ENCODE measurements at regions not wholly inside any gene's neighbourhood (a gene's known extent, or its start where the extent isn't known, plus 50 kb on each side); places are given as distances from the start of the nearest gene placed in this dataset.
"Not testable (repeated sequence)": the region's sequence is repeated elsewhere in the genome, so short reads cannot be mapped to it uniquely, and the experiment has no call there.

DNA sequence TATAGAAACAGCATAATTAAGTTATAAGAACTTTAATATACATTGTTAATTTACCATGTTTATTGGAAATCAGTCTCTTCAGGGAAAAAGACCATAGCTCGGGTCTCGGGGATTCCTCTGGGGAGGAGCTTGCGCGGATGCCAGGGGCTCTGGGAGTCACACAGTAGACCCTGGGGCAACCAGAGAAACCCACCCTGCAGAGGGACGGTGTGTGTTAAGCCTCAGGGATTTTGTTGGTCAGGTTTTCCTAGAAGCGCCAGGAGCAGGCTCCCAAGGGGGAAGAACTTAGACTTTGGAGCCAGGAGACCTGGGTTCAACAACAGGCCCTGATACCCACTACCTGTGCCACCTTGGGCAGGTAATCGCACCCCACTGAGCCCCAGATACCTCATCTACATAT lies 297.9 kb downstream of the MED10 start:
- Histone ChIP-seq H3K9me3 (ENCODE audit: low read depth) (no peaks in the 10 kb centered on the region), H3F3A (ENCODE audit: insufficient read depth) (no peaks in the 10 kb centered on the region), H3K4me1 (ENCODE audit: insufficient read depth) (no peaks in the 10 kb centered on the region), H4K20me1 (ENCODE audit: insufficient read depth) (no peaks in the 10 kb centered on the region), H3K4me2 (ENCODE audit: unreplicated experiment) (no peak overlapping the region), H3K9me2 (ENCODE audit: insufficient read depth) (no peaks in the 10 kb centered on the region), H3K36me3 (ENCODE audit: low read depth) (no peaks in the 10 kb centered on the region), H3K79me2 (ENCODE audit: insufficient read depth) (no peaks in the 10 kb centered on the region), H3K9ac (no peak overlapping the region), H3K4me3 (no peak overlapping the region), H3K27me3 (replicated peaks; ENCODE audit: insufficient read depth) (no peaks in the 10 kb centered on the region), H2AFZ (no peak overlapping the region), H3K27ac (no peak overlapping the region)
- 45 to 46% methylated on average over 7 of the region's 7 CpGs for WGBS, 2 experiments (ENCODE audit: low coverage in 1 of 2, low lambda C conversion rate in 2 of 2, missing lambda C conversion rate in 2 of 2)
- no peak for DNase-seq
- in situ Hi-C loops (cut with MboI): no loop called here
- no peak for TF ChIP-seq EZH2phosphoT487 (IDR thresholded peaks at IDR 0.05; ENCODE audit: insufficient read depth, low read depth)
- TF ChIP-seq EZH2 (IDR thresholded peaks at IDR 0.05; ENCODE audit: insufficient read depth, poor library complexity, severe bottlenecking): no peak

DNA sequence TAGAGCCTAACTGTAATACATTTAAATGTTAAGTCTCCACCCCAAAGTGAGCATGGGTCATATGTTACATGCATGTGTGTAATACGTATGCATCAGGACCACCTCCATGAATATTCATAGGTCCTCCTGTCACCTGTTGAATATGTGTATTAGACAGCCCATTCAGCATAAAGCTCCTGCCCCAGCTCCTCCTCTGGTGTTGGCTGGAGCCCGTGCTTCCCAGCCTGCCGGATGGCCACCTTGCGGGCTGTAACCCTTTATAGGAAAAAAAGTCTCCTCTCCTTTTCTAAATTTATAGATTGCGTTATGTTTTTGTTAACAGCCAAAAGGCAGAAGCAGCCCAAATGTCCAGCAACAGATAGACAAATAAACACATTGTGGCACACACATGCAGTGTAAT lies 299.5 kb downstream of the MED10 start:
- Histone ChIP-seq H3K4me2 (ENCODE audit: unreplicated experiment) (no peak overlapping the region), H3K27me3 (replicated peaks; ENCODE audit: insufficient read depth) (no peaks in the 10 kb centered on the region), H3K79me2 (ENCODE audit: insufficient read depth) (no peaks in the 10 kb centered on the region), H3K4me1 (ENCODE audit: insufficient read depth) (no peaks in the 10 kb centered on the region), H2AFZ (no peak overlapping the region), H3K4me3 (no peak overlapping the region), H3F3A (ENCODE audit: insufficient read depth) (no peaks in the 10 kb centered on the region), H3K9me2 (ENCODE audit: insufficient read depth) (no peaks in the 10 kb centered on the region), H4K20me1 (ENCODE audit: insufficient read depth) (no peaks in the 10 kb centered on the region), H3K9ac (no peak overlapping the region), H3K27ac (no peak overlapping the region), H3K36me3 (ENCODE audit: low read depth) (no peaks in the 10 kb centered on the region), H3K9me3 (ENCODE audit: low read depth) (no peaks in the 10 kb centered on the region)
- in situ Hi-C loops (cut with MboI): no loop called here
- DNase-seq: no peak
- WGBS, 2 experiments (ENCODE audit: low coverage in 1 of 2, low lambda C conversion rate in 2 of 2, missing lambda C conversion rate in 2 of 2): 8 to 21% methylated on average over 5 of the region's 5 CpGs
- TF ChIP-seq EZH2phosphoT487 (IDR thresholded peaks at IDR 0.05; ENCODE audit: insufficient read depth, low read depth): no peak
- TF ChIP-seq EZH2 (IDR thresholded peaks at IDR 0.05; ENCODE audit: insufficient read depth, poor library complexity, severe bottlenecking): no peak

DNA sequence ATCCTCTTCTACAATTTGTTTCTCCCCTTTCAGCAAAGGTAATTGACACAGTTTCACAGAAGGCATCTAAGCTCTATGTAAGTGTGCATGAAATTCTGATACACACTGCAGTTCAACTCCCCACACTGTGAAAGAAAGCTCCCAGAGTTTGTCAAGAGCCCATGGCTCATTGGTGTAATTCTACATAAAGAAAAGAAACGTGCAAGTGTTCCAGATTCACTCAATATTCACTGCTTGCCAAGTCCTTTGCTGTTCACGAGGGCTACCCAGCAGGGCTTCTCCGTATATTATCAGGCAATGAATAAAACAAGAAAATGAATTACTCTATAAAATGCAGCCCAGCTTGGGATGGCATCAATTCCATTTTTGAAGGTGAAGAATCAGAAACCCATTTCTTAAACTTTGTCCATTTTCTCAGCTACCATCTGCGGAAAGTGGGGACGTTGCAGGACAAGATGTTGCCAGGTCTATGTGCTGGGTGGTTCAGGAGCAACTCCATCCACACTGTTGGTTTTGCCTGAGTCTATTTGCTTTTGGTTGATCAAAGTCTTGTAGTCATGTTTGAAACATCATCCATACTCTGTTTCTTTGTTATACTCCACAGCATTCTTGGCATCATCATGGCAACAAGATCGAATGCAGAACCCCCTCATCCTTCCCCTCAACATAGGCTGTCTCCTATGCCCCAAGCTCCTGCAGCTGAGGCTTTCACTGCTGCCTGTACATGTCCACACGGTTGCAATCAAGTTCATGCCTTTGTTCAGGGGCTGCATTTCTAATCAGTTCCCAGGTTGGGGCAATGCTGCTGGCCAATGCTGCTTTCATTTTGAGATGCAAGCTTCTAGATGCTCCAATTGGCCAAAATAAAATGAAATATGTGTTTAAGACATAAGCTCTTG lies 301.8 kb downstream of the MED10 start:
- H2AFZ ChIP-seq: no peak overlapping the region
- no peak overlapping the region for H3K4me3 ChIP-seq
- H3K79me2 ChIP-seq (ENCODE audit: insufficient read depth): no peaks in the 10 kb centered on the region
- H3K9me3 ChIP-seq (ENCODE audit: low read depth): no peaks in the 10 kb centered on the region
- H3K27ac ChIP-seq: no peak overlapping the region
- H4K20me1 ChIP-seq (ENCODE audit: insufficient read depth): no peaks in the 10 kb centered on the region
- H3K36me3 ChIP-seq (ENCODE audit: low read depth): no peaks in the 10 kb centered on the region
- H3F3A ChIP-seq (ENCODE audit: insufficient read depth): no peaks in the 10 kb centered on the region
- H3K4me1 ChIP-seq (ENCODE audit: insufficient read depth): no peaks in the 10 kb centered on the region
- in situ Hi-C loops (cut with MboI): no loop called here
- WGBS, 2 experiments (ENCODE audit: low coverage in 1 of 2, low lambda C conversion rate in 2 of 2, missing lambda C conversion rate in 2 of 2): 22 to 25% methylated on average over 7 of the region's 7 CpGs
- no peaks in the 10 kb centered on the region for H3K9me2 ChIP-seq (ENCODE audit: insufficient read depth)
- H3K4me2 ChIP-seq (ENCODE audit: unreplicated experiment): no peak overlapping the region
- no peaks in the 10 kb centered on the region for H3K27me3 ChIP-seq (replicated peaks; ENCODE audit: insufficient read depth)
- DNase-seq: no peak
- H3K9ac ChIP-seq: no peak overlapping the region
- no peak for TF ChIP-seq EZH2 (IDR thresholded peaks at IDR 0.05; ENCODE audit: insufficient read depth, poor library complexity, severe bottlenecking)
- no peak for TF ChIP-seq EZH2phosphoT487 (IDR thresholded peaks at IDR 0.05; ENCODE audit: insufficient read depth, low read depth)

DNA sequence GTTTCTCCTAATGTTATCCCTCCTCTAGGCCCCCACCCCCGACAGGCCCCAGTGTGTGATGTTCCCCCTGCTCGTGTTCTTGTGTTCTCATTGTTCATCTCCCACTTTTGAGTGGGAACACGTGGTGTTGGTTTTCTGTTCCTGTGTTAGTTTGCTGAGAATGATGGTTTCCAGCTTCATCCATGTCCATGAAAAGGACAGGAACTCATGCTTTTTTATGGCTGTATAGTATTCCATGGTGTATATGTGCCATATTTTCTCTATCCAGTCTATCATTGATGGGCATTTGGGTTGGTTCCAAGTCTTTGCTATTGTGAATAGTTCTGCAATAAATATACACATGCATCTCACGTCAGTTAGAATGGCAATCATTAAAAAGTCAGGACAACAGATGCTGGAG lies 305.9 kb downstream of the MED10 start:
- H3K4me2 ChIP-seq (ENCODE audit: unreplicated experiment); H3K9me3 ChIP-seq (ENCODE audit: low read depth); H3K9me2 ChIP-seq (ENCODE audit: insufficient read depth); H3F3A ChIP-seq (ENCODE audit: insufficient read depth); H2AFZ ChIP-seq; H3K27me3 ChIP-seq (replicated peaks; ENCODE audit: insufficient read depth); H4K20me1 ChIP-seq (ENCODE audit: insufficient read depth); in situ Hi-C loops (cut with MboI); H3K36me3 ChIP-seq (ENCODE audit: low read depth); H3K27ac ChIP-seq; H3K4me1 ChIP-seq (ENCODE audit: insufficient read depth); DNase-seq; H3K9ac ChIP-seq; H3K79me2 ChIP-seq (ENCODE audit: insufficient read depth); H3K4me3 ChIP-seq: not testable (repeated sequence)
- WGBS, 2 experiments (ENCODE audit: low coverage in 1 of 2, low lambda C conversion rate in 2 of 2, missing lambda C conversion rate in 2 of 2): 10 to 12% methylated on average over 4 of the region's 4 CpGs

Data from GM23248 (cell line).